Erythroblast (primary cell): ENCODE measurements at regions not wholly inside any gene's neighbourhood (a gene's known extent, or its start where the extent isn't known, plus 50 kb on each side); places are given as distances from the start of the nearest gene placed in this dataset.

Experiments used
- GATA1 ChIP-seq: IDR thresholded peaks from 2 replicates; pipeline ENCODE4 v1.6.1; 2011; ENCODE audit warnings: low read depth, mild to moderate bottlenecking, control low read depth, low read length, moderate library complexity
- POLR2A ChIP-seq: IDR thresholded peaks from 2 replicates; pipeline ENCODE4 v1.6.1; 2011; ENCODE audit warnings: mild to moderate bottlenecking, low read length

DNA sequence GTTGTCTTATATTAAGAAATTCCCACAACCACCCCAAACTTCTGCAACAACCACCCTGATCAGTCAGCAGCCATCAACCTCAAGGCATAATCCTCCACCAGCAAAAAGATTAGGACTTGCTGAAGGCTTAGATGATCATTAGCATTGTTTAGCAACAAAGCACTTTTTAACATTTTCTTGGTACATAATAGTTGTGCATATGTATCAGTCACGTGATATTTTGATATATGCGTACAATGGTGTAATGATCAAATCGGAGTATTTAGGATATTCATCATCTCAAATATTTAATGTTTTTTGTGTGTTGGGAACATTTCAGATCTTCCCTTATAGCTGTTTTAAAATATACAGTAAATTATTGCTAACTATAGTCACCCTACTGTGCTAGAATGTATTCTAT is 73.5 kb upstream of the API5 start:
- no peak for TF ChIP-seq POLR2A
- no peak for TF ChIP-seq GATA1
